Gastrocnemius medialis (tissue), 4 donors: ENCODE measurements at regions not wholly inside any gene's neighbourhood (a gene's known extent, or its start where the extent isn't known, plus 50 kb on each side); places are given as distances from the start of the nearest gene placed in this dataset.

ENCODE experiments used
- ATAC-seq, 2 donors: fragments of 150-250 bp; one replicate each; pipeline ENCODE4 v1.9.1; 2016
- DNase-seq, 2 donors: peaks; one replicate each; pipeline ENCODE4 v3.0.0-alpha.2; 2019
- H3K27ac ChIP-seq, 4 donors: fragments of 200-600 bp; sonication (generic); 1 replicate in 1 of 4; 2 replicates in 3 of 4; pipeline ENCODE4 v1.5.1; 2016 to 2018; ENCODE audit warnings: mild to moderate bottlenecking in 2 of 4, moderate library complexity in 1 of 4
- H3K27me3 ChIP-seq, 3 donors: fragments of 200-600 bp; sonication (generic) in 2 of 3; 1 replicate in 1 of 3; 2 replicates in 2 of 3; pipeline versions ENCODE4 v1.5.1 to v1.6.0; 2016 to 2019; ENCODE audit warnings: mild to moderate bottlenecking in 1 of 3, moderate library complexity in 1 of 3
- H3K36me3 ChIP-seq, 2 donors: fragments of 200-600 bp; sonication (generic) in 1 of 2; one replicate each; pipeline ENCODE4 v1.5.1; 2017 to 2018
- H3K4me1 ChIP-seq, 2 donors: fragments of 200-600 bp; sonication (generic) in 1 of 2; one replicate each; pipeline ENCODE4 v1.5.1; 2016 to 2017; ENCODE audit warnings: mild to moderate bottlenecking in 2 of 2
- H3K4me3 ChIP-seq, 4 donors: fragments of 200-600 bp; sonication (generic) in 3 of 4; 1 replicate in 1 of 4; 2 replicates in 3 of 4; pipeline ENCODE4 v1.5.1; 2016 to 2019; ENCODE audit warnings: mild to moderate bottlenecking in 2 of 4
- H3K9me3 ChIP-seq, 3 donors: fragments of 200-600 bp; sonication (generic) in 2 of 3; 1 replicate in 1 of 3; 2 replicates in 2 of 3; pipeline ENCODE4 v1.5.1; 2016 to 2019
- POLR2A ChIP-seq, 2 donors: fragments of 450-650 bp; IDR thresholded peaks; one replicate each; pipeline ENCODE4 v1.6.1; 2017; ENCODE audit warnings: antibody characterized with exemption in 2 of 2, mild to moderate bottlenecking in 2 of 2, moderate library complexity in 2 of 2
- in situ Hi-C, 4 donors: fragments of 200-750 bp; cut with MboI; loops; one replicate each; pipeline versions ENCODE4 v1.15.0 to v1.8.0; 2017; ENCODE audit warnings: low sequenced_read_pairs in 4 of 4
- intact Hi-C: fragments of 100-400 bp; cut with DNase I; formaldehyde crosslinking; loops from one replicate; pipeline ENCODE4 v1.15.1; 2023; ENCODE audit warnings: low total_unique reads
- TF ChIP-seq, protein P1 (sequence below), 5 experiments: fragments of 450-650 bp in 3 of 5; fragments of 200-600 bp in 2 of 5; sonication (generic) in 2 of 5; IDR thresholded peaks in 4 of 5; conservative IDR thresholded peaks in 1 of 5; 1 replicate in 4 of 5; 2 replicates in 1 of 5; pipeline ENCODE4 v1.5.1; 2016 to 2019; ENCODE audit warnings: antibody characterized with exemption in 5 of 5, mild to moderate bottlenecking in 3 of 5, moderate library complexity in 3 of 5

DNA sequence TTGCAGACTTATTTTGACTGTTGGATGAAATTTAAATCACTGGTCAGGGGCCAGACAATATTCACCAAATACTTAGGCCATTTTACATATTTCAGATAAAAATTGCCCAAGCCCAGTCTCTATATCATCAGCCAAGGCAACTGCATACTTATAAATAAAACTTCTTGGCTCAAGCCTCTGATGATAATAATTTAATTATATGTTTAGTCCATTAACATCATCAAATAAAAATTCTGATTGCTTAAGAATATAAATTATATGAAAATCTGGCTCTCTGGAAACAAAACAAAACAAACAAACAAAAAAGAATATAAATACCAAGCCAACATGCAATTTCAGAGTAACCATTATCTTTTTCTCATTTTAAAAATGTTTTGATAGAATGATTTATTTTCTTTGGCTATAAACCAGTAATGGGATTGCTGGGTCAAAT is 165.2 kb downstream of the BTG1 start:
- H3K4me3 ChIP-seq = no peak overlapping the region
- H3K4me1 ChIP-seq = no peaks in the 10 kb centered on the region
- no peak for DNase-seq
- intact Hi-C loops = no loop called here
- no peak overlapping the region for H3K27ac ChIP-seq
- no peak for ATAC-seq
- TF ChIP-seq, protein P1, sequence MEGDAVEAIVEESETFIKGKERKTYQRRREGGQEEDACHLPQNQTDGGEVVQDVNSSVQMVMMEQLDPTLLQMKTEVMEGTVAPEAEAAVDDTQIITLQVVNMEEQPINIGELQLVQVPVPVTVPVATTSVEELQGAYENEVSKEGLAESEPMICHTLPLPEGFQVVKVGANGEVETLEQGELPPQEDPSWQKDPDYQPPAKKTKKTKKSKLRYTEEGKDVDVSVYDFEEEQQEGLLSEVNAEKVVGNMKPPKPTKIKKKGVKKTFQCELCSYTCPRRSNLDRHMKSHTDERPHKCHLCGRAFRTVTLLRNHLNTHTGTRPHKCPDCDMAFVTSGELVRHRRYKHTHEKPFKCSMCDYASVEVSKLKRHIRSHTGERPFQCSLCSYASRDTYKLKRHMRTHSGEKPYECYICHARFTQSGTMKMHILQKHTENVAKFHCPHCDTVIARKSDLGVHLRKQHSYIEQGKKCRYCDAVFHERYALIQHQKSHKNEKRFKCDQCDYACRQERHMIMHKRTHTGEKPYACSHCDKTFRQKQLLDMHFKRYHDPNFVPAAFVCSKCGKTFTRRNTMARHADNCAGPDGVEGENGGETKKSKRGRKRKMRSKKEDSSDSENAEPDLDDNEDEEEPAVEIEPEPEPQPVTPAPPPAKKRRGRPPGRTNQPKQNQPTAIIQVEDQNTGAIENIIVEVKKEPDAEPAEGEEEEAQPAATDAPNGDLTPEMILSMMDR (IDR thresholded peaks at IDR 0.05 in 4 of 5, conservative IDR thresholded peaks at IDR 0.05 in 1 of 5) = no peak
- no peak for TF ChIP-seq POLR2A (IDR thresholded peaks at IDR 0.05)
- in situ Hi-C loops = no loop called here
- no peaks in the 10 kb centered on the region for H3K27me3 ChIP-seq
- no peaks in the 10 kb centered on the region for H3K36me3 ChIP-seq
- no peaks in the 10 kb centered on the region for H3K9me3 ChIP-seq

DNA sequence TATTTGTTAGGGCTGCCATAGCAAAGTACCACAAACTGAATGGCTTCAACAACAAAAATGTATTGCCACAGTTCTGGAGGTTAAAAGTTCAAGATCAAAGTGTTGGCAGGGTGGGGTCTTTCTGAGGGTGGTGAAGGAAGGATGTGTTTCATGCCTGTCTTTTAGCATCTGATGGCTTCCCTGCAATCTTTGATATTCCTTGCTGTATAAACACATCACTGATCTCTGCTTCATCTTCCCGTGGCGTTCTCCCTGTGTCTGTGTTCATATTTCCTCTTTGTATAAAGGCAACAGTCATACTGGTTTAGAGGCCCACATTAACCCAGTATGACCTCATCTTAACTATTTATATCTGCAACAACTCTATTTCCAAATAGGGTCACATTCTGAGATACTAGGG is 167.5 kb downstream of the BTG1 start:
- intact Hi-C loops = no loop called here
- Histone ChIP-seq H3K27ac (no peak overlapping the region), H3K4me3 (no peak overlapping the region), H3K36me3 (no peaks in the 10 kb centered on the region), H3K9me3 (no peaks in the 10 kb centered on the region), H3K27me3 (no peaks in the 10 kb centered on the region), H3K4me1 (no peaks in the 10 kb centered on the region)
- in situ Hi-C loops = no loop called here
- DNase-seq (no peak), ATAC-seq (no peak)
- no peak for TF ChIP-seq POLR2A (IDR thresholded peaks at IDR 0.05)
- TF ChIP-seq, protein P1 (IDR thresholded peaks at IDR 0.05 in 4 of 5, conservative IDR thresholded peaks at IDR 0.05 in 1 of 5) = no peak

GRCh38 chr12:91975891-91976290 is 169.8 kb downstream of the BTG1 start:
- intact Hi-C loops = no loop called here

DNA sequence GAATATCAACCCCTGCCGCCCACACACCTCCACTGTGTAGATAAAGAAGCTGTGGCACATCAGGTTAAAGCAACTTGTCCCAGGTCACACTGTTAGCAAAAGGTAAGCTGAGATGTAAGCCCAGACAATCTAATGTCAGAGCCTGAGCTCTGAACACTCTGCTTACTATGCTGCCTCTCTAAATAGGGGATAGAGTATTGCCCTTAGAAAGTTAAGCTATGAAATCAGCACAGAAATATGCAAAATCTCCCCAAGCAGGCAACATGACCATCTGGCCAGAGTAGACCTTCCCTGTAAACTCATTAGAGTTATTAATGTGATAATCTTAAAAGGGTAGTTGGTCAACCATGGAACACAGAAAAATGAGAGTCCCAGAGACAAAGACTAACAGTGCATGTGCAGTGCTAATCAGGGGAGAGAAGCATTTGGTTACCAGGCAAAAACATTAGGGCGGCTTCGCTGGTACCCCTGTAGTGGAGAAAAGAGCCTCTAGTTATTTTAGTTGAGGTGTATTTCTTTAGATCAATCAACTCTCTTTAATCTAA is 171.0 kb downstream of the BTG1 start:
- H3K36me3 ChIP-seq = no peaks in the 10 kb centered on the region
- in situ Hi-C loops (no loop called here), intact Hi-C loops (no loop called here)
- ATAC-seq (no peak), DNase-seq (no peak)
- TF ChIP-seq, protein P1 (IDR thresholded peaks at IDR 0.05 in 4 of 5, conservative IDR thresholded peaks at IDR 0.05 in 1 of 5) = no peak
- TF ChIP-seq POLR2A (IDR thresholded peaks at IDR 0.05) = no peak
- no peak overlapping the region for H3K27ac ChIP-seq
- H3K4me1 ChIP-seq = no peaks in the 10 kb centered on the region
- H3K27me3 ChIP-seq = no peaks in the 10 kb centered on the region
- H3K4me3 ChIP-seq = no peak overlapping the region
- no peaks in the 10 kb centered on the region for H3K9me3 ChIP-seq

More at GRCh38 chr12:91975891-91976290, 169.8 kb downstream of the BTG1 start:
- TF ChIP-seq POLR2A (IDR thresholded peaks at IDR 0.05) = no peak
- TF ChIP-seq, protein P1 (IDR thresholded peaks at IDR 0.05 in 4 of 5, conservative IDR thresholded peaks at IDR 0.05 in 1 of 5) = no peak
- H3K36me3 ChIP-seq = no peaks in the 10 kb centered on the region
- in situ Hi-C loops = no loop called here
- H3K4me1 ChIP-seq = no peaks in the 10 kb centered on the region
- H3K4me3 ChIP-seq = no peak overlapping the region
- H3K27me3 ChIP-seq = no peaks in the 10 kb centered on the region
- no peak overlapping the region for H3K27ac ChIP-seq
- DNase-seq (no peak), ATAC-seq (no peak)
- no peaks in the 10 kb centered on the region for H3K9me3 ChIP-seq

DNA sequence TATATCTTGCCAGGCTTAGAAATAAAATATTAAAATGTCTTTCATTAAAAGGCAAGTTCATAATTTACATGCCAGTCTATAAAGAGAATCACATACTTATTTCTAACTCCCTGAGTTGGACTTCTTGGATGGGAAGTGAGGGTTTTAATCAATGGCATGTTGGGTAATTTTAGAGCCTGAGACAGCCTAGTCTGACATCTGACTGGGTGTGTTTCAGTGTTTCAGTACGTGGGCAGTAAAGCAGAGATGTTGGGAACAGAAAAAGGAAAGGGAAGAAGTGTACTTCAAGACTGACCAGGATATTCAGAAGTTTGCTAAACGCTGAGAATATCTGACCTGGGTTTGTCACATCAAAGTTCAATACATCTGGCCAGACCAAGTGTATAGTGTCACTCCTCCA is 171.8 kb downstream of the BTG1 start:
- ATAC-seq (no peak), DNase-seq (no peak)
- no peaks in the 10 kb centered on the region for H3K36me3 ChIP-seq
- intact Hi-C loops = no loop called here
- H3K27me3 ChIP-seq = no peaks in the 10 kb centered on the region
- TF ChIP-seq, protein P1 (IDR thresholded peaks at IDR 0.05 in 4 of 5, conservative IDR thresholded peaks at IDR 0.05 in 1 of 5) = no peak
- TF ChIP-seq POLR2A (IDR thresholded peaks at IDR 0.05) = no peak
- H3K4me3 ChIP-seq = no peak overlapping the region
- no peaks in the 10 kb centered on the region for H3K4me1 ChIP-seq
- in situ Hi-C loops = no loop called here
- H3K9me3 ChIP-seq = no peaks in the 10 kb centered on the region
- no peak overlapping the region for H3K27ac ChIP-seq
